ENCODE measurements at regions not wholly inside any gene's neighbourhood (a gene's known extent, or its start where the extent isn't known, plus 50 kb on each side); places are given as distances from the start of the nearest gene placed in this dataset.

DNA sequence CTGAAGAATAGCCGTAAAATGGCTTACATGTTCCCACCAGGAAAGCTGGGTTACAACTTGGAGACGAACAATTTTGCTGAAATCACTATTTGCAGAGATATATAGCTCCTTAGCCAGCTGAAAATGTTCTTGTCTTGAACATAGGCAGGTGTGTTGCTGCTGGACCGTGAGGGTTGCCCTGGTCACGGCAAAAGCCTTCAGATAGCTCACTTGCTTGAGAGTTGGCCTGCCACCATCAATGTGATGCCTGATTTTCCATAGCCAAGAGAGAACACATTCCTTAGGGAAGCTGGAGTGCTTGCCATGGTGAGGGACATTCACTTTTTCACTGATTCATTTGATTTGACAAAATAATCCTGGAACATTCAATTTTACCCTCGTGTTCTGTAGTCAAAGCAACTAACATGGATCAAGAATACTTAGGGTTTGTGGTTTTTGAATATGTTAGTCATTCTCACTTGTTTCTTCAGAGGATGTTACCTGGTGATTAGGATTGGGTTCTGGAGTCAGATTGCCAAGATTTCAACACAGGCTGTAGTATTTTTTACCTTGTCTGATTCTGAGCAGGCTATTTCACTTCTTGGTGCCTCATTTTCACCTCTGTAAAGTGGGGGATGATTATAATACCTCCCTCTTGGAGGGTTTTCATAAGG, 536.9 kb downstream of the RAPGEF2 start:
- TF ChIP-seq CTCF (IDR thresholded peaks at IDR 0.05): no peak

- TF ChIP-seq CTCF (IDR thresholded peaks at IDR 0.05): no peak
Measured at GRCh38 chr4:159649237-159649636, 546.4 kb downstream of the RAPGEF2 start.

DNA sequence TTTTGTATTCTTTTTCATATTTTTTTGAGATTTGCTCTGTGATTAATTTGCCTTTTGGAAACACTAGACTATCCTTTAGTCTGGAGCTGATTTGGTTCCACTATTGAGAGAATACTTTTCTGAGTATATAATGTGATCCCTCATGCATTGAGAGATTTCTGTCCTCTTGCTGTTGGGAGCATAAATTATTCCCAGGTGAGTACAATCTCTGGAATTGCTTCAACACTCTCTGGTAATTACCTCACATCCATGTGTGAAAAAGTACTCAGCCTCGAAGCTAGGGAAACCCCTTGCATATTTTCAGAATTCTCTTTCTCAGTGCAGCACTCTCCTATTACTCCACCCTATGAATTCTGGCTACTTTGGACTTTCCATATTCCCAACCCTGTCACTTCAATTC, 550.0 kb downstream of the RAPGEF2 start:
- TF ChIP-seq CTCF (IDR thresholded peaks at IDR 0.05): no peak

DNA sequence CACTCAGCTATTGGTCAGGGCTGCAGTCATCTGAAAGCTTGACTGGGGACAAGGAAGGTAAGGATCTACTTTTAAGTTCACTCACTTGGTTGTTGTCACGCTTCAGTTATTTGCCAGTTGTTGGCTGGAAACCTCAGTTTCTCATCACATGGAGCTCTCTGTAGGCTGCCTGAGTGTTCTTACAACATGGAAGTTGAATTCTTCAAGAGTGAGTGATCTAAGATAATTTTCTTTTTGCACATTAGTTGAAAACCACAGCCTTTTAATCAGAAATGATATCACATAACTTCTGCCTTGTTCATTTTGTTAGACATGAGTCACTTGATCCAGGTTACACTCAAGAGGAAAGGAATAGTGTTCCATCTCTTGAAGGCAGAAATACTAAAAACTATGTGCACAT, 552.7 kb downstream of the RAPGEF2 start:
- no peak for TF ChIP-seq CTCF (IDR thresholded peaks at IDR 0.05)

DNA sequence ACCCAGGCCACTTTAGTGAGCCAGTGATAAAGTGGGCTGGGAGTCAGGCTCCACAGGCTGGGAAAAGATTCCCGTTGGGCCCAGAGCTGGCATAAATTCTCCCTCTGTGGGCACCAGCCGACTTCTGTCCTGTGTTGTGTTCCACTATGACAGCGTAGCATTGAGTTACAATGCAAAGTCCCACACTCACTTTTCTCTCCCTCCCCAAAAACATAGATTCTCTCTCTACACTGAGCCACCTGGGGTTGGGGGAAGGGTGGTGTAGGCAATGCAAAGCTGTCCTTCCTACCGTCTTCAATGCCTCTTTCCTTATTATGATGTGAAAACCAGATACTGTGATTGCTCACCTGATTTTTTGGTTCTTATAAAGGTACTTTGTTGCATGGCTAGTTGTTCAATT, 566.2 kb downstream of the RAPGEF2 start:
- TF ChIP-seq CTCF (IDR thresholded peaks at IDR 0.05): no peak

DNA sequence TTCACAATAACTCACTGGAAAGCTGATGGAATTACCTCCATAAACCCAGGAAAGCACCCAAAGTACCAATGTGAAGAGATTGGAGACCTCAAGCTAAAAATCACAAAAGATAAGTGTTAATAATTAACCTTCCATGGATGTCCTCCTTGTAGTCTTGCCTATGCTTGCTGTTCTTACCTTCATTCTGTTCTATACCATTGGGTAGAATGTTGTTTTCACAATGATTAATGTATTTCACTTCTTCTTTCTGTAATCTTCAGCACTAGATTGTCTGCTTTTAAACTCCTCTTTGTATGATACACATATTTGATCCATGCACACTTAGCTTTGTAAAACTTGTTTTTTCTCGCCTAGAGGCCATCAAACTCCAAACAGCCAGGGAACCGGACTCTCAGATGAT, 570.3 kb downstream of the RAPGEF2 start:
- TF ChIP-seq CTCF (IDR thresholded peaks at IDR 0.05): no peak

DNA sequence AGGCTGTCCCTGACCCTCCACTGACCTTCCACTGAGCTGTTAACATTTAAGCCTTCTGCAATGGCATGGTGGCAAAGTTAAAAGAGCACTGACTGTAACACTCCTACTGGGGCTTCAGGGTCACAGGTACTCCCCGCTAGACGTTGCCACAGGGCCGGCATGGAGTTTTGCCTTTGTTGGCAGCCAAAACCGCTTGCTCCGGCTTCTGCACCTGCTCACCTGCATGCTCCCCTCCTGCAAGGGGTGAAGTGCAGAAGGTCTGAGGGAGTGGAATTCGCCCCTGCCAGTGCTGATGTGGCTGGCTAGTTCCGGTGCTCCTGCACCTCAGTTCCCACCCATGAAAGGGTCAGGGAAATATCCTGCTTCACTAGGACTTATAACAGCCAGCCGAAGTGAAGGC, 571.4 kb downstream of the RAPGEF2 start:
- no peak for TF ChIP-seq CTCF (IDR thresholded peaks at IDR 0.05)

DNA sequence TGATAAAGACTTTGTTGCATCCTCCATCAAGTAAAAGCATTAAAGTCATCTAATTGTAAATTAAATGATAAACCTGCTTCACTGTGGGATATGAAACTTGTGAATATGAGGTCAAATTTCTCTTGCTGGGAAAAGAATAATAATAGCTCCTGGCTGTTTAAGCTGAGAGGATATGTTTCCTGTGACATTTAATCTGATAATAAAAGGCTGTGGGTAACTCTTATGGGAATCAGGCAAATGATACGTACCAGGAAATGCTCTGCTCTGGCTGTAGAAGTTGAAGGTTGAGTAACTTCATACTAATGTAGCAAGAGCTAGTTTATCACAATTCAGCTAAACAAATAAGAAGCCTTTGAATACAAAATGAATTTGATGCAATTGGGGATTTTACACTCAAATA, 574.6 kb downstream of the RAPGEF2 start:
- no peak for TF ChIP-seq CTCF (IDR thresholded peaks at IDR 0.05)
